ENCODE measurements at regions not wholly inside any gene's neighbourhood (a gene's known extent, or its start where the extent isn't known, plus 50 kb on each side); places are given as distances from the start of the nearest gene placed in this dataset.

- no CpG with 5 or more reads among the region's 13 CpGs for WGBS, 2 donors (ENCODE audit: extremely low coverage in 2 of 2, insufficient read length in 2 of 2, insufficient replicate concordance in 1 of 2)
- Histone ChIP-seq H3K18ac (ENCODE audit: low read length) (no peak overlapping the region), H3K4me2 (ENCODE audit: insufficient read depth, low read length, poor library complexity, severe bottlenecking) (no peak overlapping the region), H4K91ac (ENCODE audit: low read depth, low read length, poor library complexity) (no peak overlapping the region), H3K79me1 (ENCODE audit: low read depth, low read length) (no peaks in the 10 kb centered on the region), H3K4me3 (ENCODE audit: low read length in 2 of 2) (no peak overlapping the region), H3K23ac (ENCODE audit: low read depth, low read length, poor library complexity) (peak overlapping the region; percentile 26), H2BK12ac (ENCODE audit: low read length) (no peak overlapping the region), H2BK5ac (ENCODE audit: low read length) (no peak overlapping the region), H2BK15ac (ENCODE audit: low read length) (peak overlapping the region; percentile 35), H3K36me3 (replicated peaks in 1 of 2; ENCODE audit: control insufficient read depth in 2 of 2, insufficient read depth in 2 of 2, low read length in 2 of 2) (no peaks in the 10 kb centered on the region), H3K14ac (ENCODE audit: low read length) (no peak overlapping the region), H3K9me3 (replicated peaks in 1 of 2; ENCODE audit: control insufficient read depth in 2 of 2, insufficient read depth in 1 of 2, low read depth in 1 of 2, low read length in 2 of 2) (no peaks in the 10 kb centered on the region), H3K9ac (ENCODE audit: low read depth, low read length, poor library complexity) (peak overlapping the region; percentile 2), H3K4me1 (ENCODE audit: control insufficient read depth in 2 of 2, insufficient read depth in 1 of 2, low read depth in 1 of 2, low read length in 2 of 2) (peaks cover 0 to 1% of the 10 kb centered on the region in 2 donors), H3K27me3 (ENCODE audit: control insufficient read depth in 3 of 3, insufficient read depth in 3 of 3, low read depth in 1 of 3, low read length in 3 of 3) (peaks cover 0 to 14% (median 0%) of the 10 kb centered on the region in 3 experiments), H2BK120ac (ENCODE audit: low read depth, low read length) (no peak overlapping the region), H2AK5ac (ENCODE audit: low read depth, low read length) (no peak overlapping the region), H3K27ac (replicated peaks; ENCODE audit: low read length) (no peak overlapping the region), H3K4ac (ENCODE audit: low read length) (no peak overlapping the region), H4K8ac (ENCODE audit: low read depth, low read length) (no peak overlapping the region), H2AFZ (ENCODE audit: low read length) (no peak overlapping the region)
- DNase-seq (ENCODE audit: low spot score): no peak
Observed at GRCh38 chr3:10583798-10584708, 78.7 kb upstream of the ATP2B2 start.

DNA sequence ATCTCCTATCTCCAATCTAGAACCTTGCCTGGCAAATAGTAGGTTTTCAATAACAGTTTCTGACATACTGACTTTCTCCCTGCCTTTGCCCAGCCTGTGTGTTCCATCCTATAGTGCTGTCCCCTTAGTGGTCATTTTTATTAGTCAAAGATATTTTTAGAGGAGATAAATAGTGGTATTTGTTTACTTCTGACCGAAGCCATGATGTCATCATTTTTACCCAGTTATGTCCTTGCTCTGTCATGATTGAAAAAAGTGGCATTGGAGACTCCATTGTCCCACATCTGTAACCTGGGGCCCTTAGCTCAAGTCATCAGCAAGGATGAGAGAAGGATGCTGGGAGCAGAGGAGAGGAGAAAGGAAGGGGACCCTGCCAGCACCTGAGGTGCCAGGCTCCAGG is 80.6 kb upstream of the ATP2B2 start:
- WGBS, 2 donors (ENCODE audit: extremely low coverage in 2 of 2, insufficient read length in 2 of 2, insufficient replicate concordance in 1 of 2): no CpG with 5 or more reads among the region's 1 CpG
- Histone ChIP-seq H3K9me3 (replicated peaks in 1 of 2; ENCODE audit: control insufficient read depth in 2 of 2, insufficient read depth in 1 of 2, low read depth in 1 of 2, low read length in 2 of 2) (no peaks in the 10 kb centered on the region), H2BK120ac (ENCODE audit: low read depth, low read length) (no peak overlapping the region), H3K79me1 (ENCODE audit: low read depth, low read length) (no peaks in the 10 kb centered on the region), H4K8ac (ENCODE audit: low read depth, low read length) (no peak overlapping the region), H2AK5ac (ENCODE audit: low read depth, low read length) (no peak overlapping the region), H3K18ac (ENCODE audit: low read length) (no peak overlapping the region), H2BK5ac (ENCODE audit: low read length) (no peak overlapping the region), H3K36me3 (replicated peaks in 1 of 2; ENCODE audit: control insufficient read depth in 2 of 2, insufficient read depth in 2 of 2, low read length in 2 of 2) (no peaks in the 10 kb centered on the region), H3K27ac (replicated peaks; ENCODE audit: low read length) (no peak overlapping the region), H3K14ac (ENCODE audit: low read length) (no peak overlapping the region), H3K9ac (ENCODE audit: low read depth, low read length, poor library complexity) (no peak overlapping the region), H3K4me1 (ENCODE audit: control insufficient read depth in 2 of 2, insufficient read depth in 1 of 2, low read depth in 1 of 2, low read length in 2 of 2) (peaks cover 0 to 1% of the 10 kb centered on the region in 2 donors), H2BK12ac (ENCODE audit: low read length) (no peak overlapping the region), H4K91ac (ENCODE audit: low read depth, low read length, poor library complexity) (no peak overlapping the region), H3K4me3 (ENCODE audit: low read length in 2 of 2) (no peak overlapping the region), H2AFZ (ENCODE audit: low read length) (no peak overlapping the region), H3K23ac (ENCODE audit: low read depth, low read length, poor library complexity) (no peak overlapping the region), H3K4me2 (ENCODE audit: insufficient read depth, low read length, poor library complexity, severe bottlenecking) (no peak overlapping the region), H3K4ac (ENCODE audit: low read length) (no peak overlapping the region), H3K27me3 (ENCODE audit: control insufficient read depth in 3 of 3, insufficient read depth in 3 of 3, low read depth in 1 of 3, low read length in 3 of 3) (peaks cover 0 to 14% (median 0%) of the 10 kb centered on the region in 3 experiments), H2BK15ac (ENCODE audit: low read length) (no peak overlapping the region)
- no peak for DNase-seq (ENCODE audit: low spot score)

- Histone ChIP-seq H3K79me1 (ENCODE audit: low read depth, low read length) (peaks cover 5% of the 10 kb centered on the region), H3K36me3 (replicated peaks in 1 of 2; ENCODE audit: control insufficient read depth in 2 of 2, insufficient read depth in 2 of 2, low read length in 2 of 2) (no peaks in the 10 kb centered on the region), H3K9me3 (replicated peaks in 1 of 2; ENCODE audit: control insufficient read depth in 2 of 2, insufficient read depth in 1 of 2, low read depth in 1 of 2, low read length in 2 of 2) (peaks cover 0 to 2% of the 10 kb centered on the region in 2 donors), H4K8ac (ENCODE audit: low read depth, low read length) (no peak overlapping the region), H3K4me3 (ENCODE audit: low read length in 2 of 2) (no peak overlapping the region), H3K18ac (ENCODE audit: low read length) (no peak overlapping the region), H2BK5ac (ENCODE audit: low read length) (no peak overlapping the region), H3K9ac (ENCODE audit: low read depth, low read length, poor library complexity) (no peak overlapping the region), H2BK12ac (ENCODE audit: low read length) (no peak overlapping the region), H3K27me3 (ENCODE audit: control insufficient read depth in 3 of 3, insufficient read depth in 3 of 3, low read depth in 1 of 3, low read length in 3 of 3) (peaks cover 0 to 5% (median 3%) of the 10 kb centered on the region in 3 experiments), H2AK5ac (ENCODE audit: low read depth, low read length) (no peak overlapping the region), H2BK15ac (ENCODE audit: low read length) (no peak overlapping the region), H3K27ac (replicated peaks; ENCODE audit: low read length) (no peak overlapping the region), H2BK120ac (ENCODE audit: low read depth, low read length) (no peak overlapping the region), H3K4me2 (ENCODE audit: insufficient read depth, low read length, poor library complexity, severe bottlenecking) (no peak overlapping the region), H2AFZ (ENCODE audit: low read length) (no peak overlapping the region), H4K91ac (ENCODE audit: low read depth, low read length, poor library complexity) (no peak overlapping the region), H3K4me1 (ENCODE audit: control insufficient read depth in 2 of 2, insufficient read depth in 1 of 2, low read depth in 1 of 2, low read length in 2 of 2) (no peaks in the 10 kb centered on the region), H3K4ac (ENCODE audit: low read length) (no peak overlapping the region), H3K23ac (ENCODE audit: low read depth, low read length, poor library complexity) (no peak overlapping the region), H3K14ac (ENCODE audit: low read length) (no peak overlapping the region)
- peak; percentile 92 for DNase-seq (ENCODE audit: low spot score)
- no CpG with 5 or more reads among the region's 8 CpGs for WGBS, 2 donors (ENCODE audit: extremely low coverage in 2 of 2, insufficient read length in 2 of 2, insufficient replicate concordance in 1 of 2)
Observed at GRCh38 chr3:10594915-10595314, 89.5 kb upstream of the ATP2B2 start.

DNA sequence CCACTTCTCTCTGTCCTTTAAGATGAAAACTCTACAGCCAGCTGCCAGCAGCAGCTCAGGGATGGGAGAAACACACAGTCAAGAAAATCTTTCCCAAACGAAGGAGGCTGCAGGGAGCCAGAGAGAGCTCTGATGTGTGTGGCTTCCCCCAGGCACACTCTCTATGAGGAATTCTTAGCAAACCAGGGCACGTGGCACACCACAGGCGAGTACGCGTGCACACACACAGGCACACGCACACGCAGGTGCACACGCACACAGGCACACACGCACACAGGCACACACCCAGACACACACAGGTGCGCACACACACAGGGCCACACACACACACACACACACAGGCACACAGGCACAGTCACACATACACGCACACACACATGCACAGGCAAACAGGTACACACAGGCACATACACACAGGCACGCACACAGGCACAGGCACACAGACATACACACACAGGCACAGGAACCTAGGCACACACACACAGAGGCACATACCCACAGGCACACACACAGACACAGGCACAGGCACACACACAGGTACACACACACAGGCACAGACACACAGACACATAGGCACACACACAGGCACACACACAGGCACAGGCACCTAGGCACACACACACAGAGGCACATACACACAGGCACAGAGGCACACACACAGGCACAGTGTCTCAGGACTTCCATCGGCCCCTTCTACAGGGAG is 91.5 kb upstream of the ATP2B2 start:
- Histone ChIP-seq H3K36me3 (replicated peaks in 1 of 2; ENCODE audit: control insufficient read depth in 2 of 2, insufficient read depth in 2 of 2, low read length in 2 of 2) (no peaks in the 10 kb centered on the region), H3K27ac (replicated peaks; ENCODE audit: low read length) (no peak overlapping the region), H3K79me1 (ENCODE audit: low read depth, low read length) (peaks cover 5% of the 10 kb centered on the region), H4K8ac (ENCODE audit: low read depth, low read length) (peak overlapping the region; percentile 86), H2BK120ac (ENCODE audit: low read depth, low read length) (no peak overlapping the region), H3K9me3 (replicated peaks in 1 of 2; ENCODE audit: control insufficient read depth in 2 of 2, insufficient read depth in 1 of 2, low read depth in 1 of 2, low read length in 2 of 2) (peaks cover 0 to 2% of the 10 kb centered on the region in 2 donors), H3K18ac (ENCODE audit: low read length) (no peak overlapping the region), H3K4me3 (ENCODE audit: low read length in 2 of 2) (peak overlapping the region in 1 of 2 donors; percentile 58), H2BK5ac (ENCODE audit: low read length) (no peak overlapping the region), H3K27me3 (ENCODE audit: control insufficient read depth in 3 of 3, insufficient read depth in 3 of 3, low read depth in 1 of 3, low read length in 3 of 3) (peaks cover 0 to 10% (median 3%) of the 10 kb centered on the region in 3 experiments), H3K4me1 (ENCODE audit: control insufficient read depth in 2 of 2, insufficient read depth in 1 of 2, low read depth in 1 of 2, low read length in 2 of 2) (peaks cover 0 to 6% of the 10 kb centered on the region in 2 donors), H3K4me2 (ENCODE audit: insufficient read depth, low read length, poor library complexity, severe bottlenecking) (no peak overlapping the region), H3K14ac (ENCODE audit: low read length) (peak overlapping the region; percentile 99), H4K91ac (ENCODE audit: low read depth, low read length, poor library complexity) (no peak overlapping the region), H2AK5ac (ENCODE audit: low read depth, low read length) (peak overlapping the region; percentile 22), H3K9ac (ENCODE audit: low read depth, low read length, poor library complexity) (peak overlapping the region; percentile 65), H3K4ac (ENCODE audit: low read length) (no peak overlapping the region), H2BK15ac (ENCODE audit: low read length) (no peak overlapping the region), H3K23ac (ENCODE audit: low read depth, low read length, poor library complexity) (peak overlapping the region; percentile 94), H2AFZ (ENCODE audit: low read length) (no peak overlapping the region), H2BK12ac (ENCODE audit: low read length) (no peak overlapping the region)
- no CpG with 5 or more reads among the region's 13 CpGs for WGBS, 2 donors (ENCODE audit: extremely low coverage in 2 of 2, insufficient read length in 2 of 2, insufficient replicate concordance in 1 of 2)
- DNase-seq (ENCODE audit: low spot score): no peak
